HG03378 (cell line): ENCODE measurements at regions not wholly inside any gene's neighbourhood (a gene's known extent, or its start where the extent isn't known, plus 50 kb on each side); places are given as distances from the start of the nearest gene placed in this dataset.
"Not testable (repeated sequence)": the region's sequence is repeated elsewhere in the genome, so short reads cannot be mapped to it uniquely, and the experiment has no call there.

Experiments used
- ATAC-seq: cut with Tn5 transposase; IDR thresholded peaks from one replicate; pipeline ENCODE4 v1.9.1; 2021; ENCODE audit warnings: mild to moderate bottlenecking, moderate library complexity; ENCODE audit not compliant: unreplicated experiment

- ATAC-seq = no peak
These were observed 82.4 kb downstream of the ARL6IP4 start for GRCh38 chr12:123062681-123063486.

GRCh38 chr12:123061441-123062205 lies 81.1 kb downstream of the ARL6IP4 start:
- ATAC-seq = no peak

GRCh38 chr12:123059500-123059899 lies 79.0 kb downstream of the ARL6IP4 start:
- no peak for ATAC-seq

- no peak for ATAC-seq
These were observed 78.5 kb downstream of the ARL6IP4 start for GRCh38 chr12:123058980-123059379.

- ATAC-seq = no peak
These were observed 78.0 kb downstream of the ARL6IP4 start for GRCh38 chr12:123058481-123058880.

- ATAC-seq = no peak
These were observed 77.2 kb downstream of the ARL6IP4 start for GRCh38 chr12:123057513-123058265.

- no peak for ATAC-seq
These were observed 76.2 kb downstream of the ARL6IP4 start for GRCh38 chr12:123056709-123057108.

GRCh38 chr12:123056053-123056452 lies 75.6 kb downstream of the ARL6IP4 start:
- no peak for ATAC-seq

- ATAC-seq = no peak
These were observed 74.8 kb downstream of the ARL6IP4 start for GRCh38 chr12:123055281-123055766.

GRCh38 chr12:123054371-123054770 lies 73.9 kb downstream of the ARL6IP4 start:
- ATAC-seq = no peak

- no peak for ATAC-seq
These were observed 71.1 kb downstream of the ARL6IP4 start for GRCh38 chr12:123051556-123051955.

GRCh38 chr12:123050913-123051312 lies 70.4 kb downstream of the ARL6IP4 start:
- ATAC-seq = no peak

GRCh38 chr12:123050331-123050831 lies 69.9 kb downstream of the ARL6IP4 start:
- no peak for ATAC-seq

GRCh38 chr12:123049398-123050240 lies 69.1 kb downstream of the ARL6IP4 start:
- no peak for ATAC-seq

- ATAC-seq = not testable (repeated sequence)
These were observed 67.4 kb downstream of the ARL6IP4 start for GRCh38 chr12:123047892-123048291.

- no peak for ATAC-seq
These were observed 66.8 kb downstream of the ARL6IP4 start for GRCh38 chr12:123047289-123047688.

- no peak for ATAC-seq
These were observed 66.0 kb downstream of the ARL6IP4 start for GRCh38 chr12:123046431-123046830.

- ATAC-seq = no peak
These were observed 65.2 kb downstream of the ARL6IP4 start for GRCh38 chr12:123045678-123046077.

- ATAC-seq = no peak
These were observed 63.9 kb downstream of the ARL6IP4 start for GRCh38 chr12:123044351-123044750.

- no peak for ATAC-seq
These were observed 63.1 kb downstream of the ARL6IP4 start for GRCh38 chr12:123043536-123044001.
